ENCODE measurements at regions not wholly inside any gene's neighbourhood (a gene's known extent, or its start where the extent isn't known, plus 50 kb on each side); places are given as distances from the start of the nearest gene placed in this dataset.

GRCh38 chr22:48599346-48599745 is 1228.3 kb downstream of the BRD1 start:
- Histone ChIP-seq H3F3A (replicated peaks; ENCODE audit: low read depth) (no peaks in the 10 kb centered on the region), H3K9me2 (ENCODE audit: insufficient read depth) (no peaks in the 10 kb centered on the region), H3K4me1 (ENCODE audit: insufficient read depth) (no peaks in the 10 kb centered on the region), H3K4me3 (no peak overlapping the region), H3K4me2 (no peak overlapping the region), H2AFZ (no peak overlapping the region), H3K27ac (ENCODE audit: low read depth) (no peak overlapping the region), H3K36me3 (ENCODE audit: insufficient read depth) (no peaks in the 10 kb centered on the region), H3K79me2 (replicated peaks; ENCODE audit: insufficient read depth) (no peaks in the 10 kb centered on the region), H3K27me3 (ENCODE audit: insufficient read depth) (no peaks in the 10 kb centered on the region), H4K20me1 (replicated peaks; ENCODE audit: insufficient read depth) (no peaks in the 10 kb centered on the region)
- Mint-ChIP-seq H3K4me1 (no peaks in the 10 kb centered on the region), H3K27ac (no peak overlapping the region), H3K4me3 (no peak overlapping the region), H3K36me3 (ENCODE audit: low read depth) (peaks cover 19% of the 10 kb centered on the region), H3K9me3 (no peaks in the 10 kb centered on the region), H3K27me3 (ENCODE audit: insufficient read depth, low read depth, poor library complexity) (peaks cover 9% of the 10 kb centered on the region)
- ATAC-seq (no peak), DNase-seq (ENCODE audit: low spot score) (no peak)
- TF ChIP-seq JUNB (IDR thresholded peaks at IDR 0.05; ENCODE audit: unreplicated experiment) (no peak), ZNF114 (CRISPR knock-in tag; IDR thresholded peaks at IDR 0.05) (no peak), EZH2phosphoT487 (IDR thresholded peaks at IDR 0.05; ENCODE audit: unreplicated experiment) (no peak), STAT1 (IDR thresholded peaks at IDR 0.05; ENCODE audit: unreplicated experiment) (no peak), POLR2AphosphoS5 (IDR thresholded peaks at IDR 0.05; ENCODE audit: low read depth) (no peak), NANOG (IDR thresholded peaks at IDR 0.05; ENCODE audit: borderline replicate concordance) (no peak)
- TF ChIP-seq, protein P1, sequence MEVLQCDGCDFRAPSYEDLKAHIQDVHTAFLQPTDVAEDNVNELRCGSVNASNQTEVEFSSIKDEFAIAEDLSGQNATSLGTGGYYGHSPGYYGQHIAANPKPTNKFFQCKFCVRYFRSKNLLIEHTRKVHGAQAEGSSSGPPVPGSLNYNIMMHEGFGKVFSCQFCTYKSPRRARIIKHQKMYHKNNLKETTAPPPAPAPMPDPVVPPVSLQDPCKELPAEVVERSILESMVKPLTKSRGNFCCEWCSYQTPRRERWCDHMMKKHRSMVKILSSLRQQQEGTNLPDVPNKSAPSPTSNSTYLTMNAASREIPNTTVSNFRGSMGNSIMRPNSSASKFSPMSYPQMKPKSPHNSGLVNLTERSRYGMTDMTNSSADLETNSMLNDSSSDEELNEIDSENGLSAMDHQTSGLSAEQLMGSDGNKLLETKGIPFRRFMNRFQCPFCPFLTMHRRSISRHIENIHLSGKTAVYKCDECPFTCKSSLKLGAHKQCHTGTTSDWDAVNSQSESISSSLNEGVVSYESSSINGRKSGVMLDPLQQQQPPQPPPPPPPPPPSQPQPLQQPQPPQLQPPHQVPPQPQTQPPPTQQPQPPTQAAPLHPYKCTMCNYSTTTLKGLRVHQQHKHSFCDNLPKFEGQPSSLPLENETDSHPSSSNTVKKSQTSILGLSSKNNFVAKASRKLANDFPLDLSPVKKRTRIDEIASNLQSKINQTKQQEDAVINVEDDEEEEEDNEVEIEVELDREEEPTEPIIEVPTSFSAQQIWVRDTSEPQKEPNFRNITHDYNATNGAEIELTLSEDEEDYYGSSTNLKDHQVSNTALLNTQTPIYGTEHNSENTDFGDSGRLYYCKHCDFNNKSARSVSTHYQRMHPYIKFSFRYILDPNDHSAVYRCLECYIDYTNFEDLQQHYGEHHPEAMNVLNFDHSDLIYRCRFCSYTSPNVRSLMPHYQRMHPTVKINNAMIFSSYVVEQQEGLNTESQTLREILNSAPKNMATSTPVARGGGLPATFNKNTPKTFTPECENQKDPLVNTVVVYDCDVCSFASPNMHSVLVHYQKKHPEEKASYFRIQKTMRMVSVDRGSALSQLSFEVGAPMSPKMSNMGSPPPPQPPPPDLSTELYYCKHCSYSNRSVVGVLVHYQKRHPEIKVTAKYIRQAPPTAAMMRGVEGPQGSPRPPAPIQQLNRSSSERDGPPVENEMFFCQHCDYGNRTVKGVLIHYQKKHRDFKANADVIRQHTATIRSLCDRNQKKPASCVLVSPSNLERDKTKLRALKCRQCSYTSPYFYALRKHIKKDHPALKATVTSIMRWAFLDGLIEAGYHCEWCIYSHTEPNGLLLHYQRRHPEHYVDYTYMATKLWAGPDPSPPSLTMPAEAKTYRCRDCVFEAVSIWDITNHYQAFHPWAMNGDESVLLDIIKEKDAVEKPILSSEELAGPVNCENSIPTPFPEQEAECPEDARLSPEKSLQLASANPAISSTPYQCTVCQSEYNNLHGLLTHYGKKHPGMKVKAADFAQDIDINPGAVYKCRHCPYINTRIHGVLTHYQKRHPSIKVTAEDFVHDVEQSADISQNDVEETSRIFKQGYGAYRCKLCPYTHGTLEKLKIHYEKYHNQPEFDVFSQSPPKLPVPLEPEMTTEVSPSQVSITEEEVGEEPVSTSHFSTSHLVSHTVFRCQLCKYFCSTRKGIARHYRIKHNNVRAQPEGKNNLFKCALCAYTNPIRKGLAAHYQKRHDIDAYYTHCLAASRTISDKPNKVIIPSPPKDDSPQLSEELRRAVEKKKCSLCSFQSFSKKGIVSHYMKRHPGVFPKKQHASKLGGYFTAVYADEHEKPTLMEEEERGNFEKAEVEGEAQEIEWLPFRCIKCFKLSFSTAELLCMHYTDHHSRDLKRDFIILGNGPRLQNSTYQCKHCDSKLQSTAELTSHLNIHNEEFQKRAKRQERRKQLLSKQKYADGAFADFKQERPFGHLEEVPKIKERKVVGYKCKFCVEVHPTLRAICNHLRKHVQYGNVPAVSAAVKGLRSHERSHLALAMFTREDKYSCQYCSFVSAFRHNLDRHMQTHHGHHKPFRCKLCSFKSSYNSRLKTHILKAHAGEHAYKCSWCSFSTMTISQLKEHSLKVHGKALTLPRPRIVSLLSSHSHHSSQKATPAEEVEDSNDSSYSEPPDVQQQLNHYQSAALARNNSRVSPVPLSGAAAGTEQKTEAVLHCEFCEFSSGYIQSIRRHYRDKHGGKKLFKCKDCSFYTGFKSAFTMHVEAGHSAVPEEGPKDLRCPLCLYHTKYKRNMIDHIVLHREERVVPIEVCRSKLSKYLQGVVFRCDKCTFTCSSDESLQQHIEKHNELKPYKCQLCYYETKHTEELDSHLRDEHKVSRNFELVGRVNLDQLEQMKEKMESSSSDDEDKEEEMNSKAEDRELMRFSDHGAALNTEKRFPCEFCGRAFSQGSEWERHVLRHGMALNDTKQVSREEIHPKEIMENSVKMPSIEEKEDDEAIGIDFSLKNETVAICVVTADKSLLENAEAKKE (CRISPR knock-in tag; IDR thresholded peaks at IDR 0.05) = no peak
- TF ChIP-seq, protein P2, sequence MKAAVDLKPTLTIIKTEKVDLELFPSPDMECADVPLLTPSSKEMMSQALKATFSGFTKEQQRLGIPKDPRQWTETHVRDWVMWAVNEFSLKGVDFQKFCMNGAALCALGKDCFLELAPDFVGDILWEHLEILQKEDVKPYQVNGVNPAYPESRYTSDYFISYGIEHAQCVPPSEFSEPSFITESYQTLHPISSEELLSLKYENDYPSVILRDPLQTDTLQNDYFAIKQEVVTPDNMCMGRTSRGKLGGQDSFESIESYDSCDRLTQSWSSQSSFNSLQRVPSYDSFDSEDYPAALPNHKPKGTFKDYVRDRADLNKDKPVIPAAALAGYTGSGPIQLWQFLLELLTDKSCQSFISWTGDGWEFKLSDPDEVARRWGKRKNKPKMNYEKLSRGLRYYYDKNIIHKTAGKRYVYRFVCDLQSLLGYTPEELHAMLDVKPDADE (IDR thresholded peaks at IDR 0.05) = no peak

Data from GM23338 (cell line).